ENCODE measurements at regions not wholly inside any gene's neighbourhood (a gene's known extent, or its start where the extent isn't known, plus 50 kb on each side); places are given as distances from the start of the nearest gene placed in this dataset.
"Not testable (repeated sequence)": the region's sequence is repeated elsewhere in the genome, so short reads cannot be mapped to it uniquely, and the experiment has no call there.

DNA sequence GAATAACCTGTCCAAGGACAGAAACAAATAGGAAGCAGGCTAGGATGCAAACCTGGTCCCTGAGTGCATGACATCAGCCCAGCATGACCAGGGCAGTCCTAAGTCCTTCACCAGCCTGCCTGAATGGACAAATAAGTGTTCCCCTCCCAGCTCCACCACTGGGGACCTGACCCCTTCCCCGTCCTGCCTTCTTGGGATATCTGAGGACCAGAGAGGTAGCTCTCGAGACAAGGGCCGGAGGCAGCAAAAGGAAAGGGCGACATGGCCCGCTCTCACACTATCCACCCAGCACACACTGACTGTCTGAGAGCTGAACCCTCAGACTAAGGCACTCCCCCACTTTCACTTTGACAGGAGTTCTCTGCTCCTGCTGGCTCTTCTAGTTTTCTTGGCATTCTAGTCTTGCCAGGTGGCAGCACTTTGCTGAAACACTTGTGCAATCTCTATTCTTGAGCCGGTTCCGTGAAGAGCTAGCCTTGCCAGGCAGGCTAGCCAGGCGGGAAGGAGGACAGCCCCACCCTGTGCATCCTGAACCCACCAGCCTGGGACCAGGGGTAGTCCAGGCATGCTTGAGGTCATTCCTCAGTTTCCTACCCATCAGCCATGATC is 251.1 kb upstream of the RAB4A start:
- DNase-seq, result peak; percentile 58

DNA sequence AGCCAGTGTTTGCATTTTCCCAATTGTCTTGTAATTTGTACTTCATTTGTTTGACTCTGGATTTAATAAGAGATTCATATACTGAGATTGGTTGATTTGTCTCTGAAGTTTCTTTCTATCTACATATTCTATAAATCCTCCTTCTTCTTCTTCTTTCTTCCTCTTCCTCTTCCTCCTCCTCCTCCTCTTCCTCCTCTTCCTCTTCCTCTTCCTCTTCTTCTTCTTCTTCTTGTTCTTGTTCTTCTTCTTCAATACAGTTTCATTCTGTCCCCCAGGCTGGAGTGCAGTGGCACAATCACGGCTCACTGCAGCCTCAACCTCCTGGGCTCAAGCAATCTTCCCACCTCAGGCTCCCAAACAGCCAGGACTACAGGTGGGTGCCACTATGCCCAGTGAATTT is 249.9 kb upstream of the RAB4A start:
- DNase-seq, result not testable (repeated sequence)

DNA sequence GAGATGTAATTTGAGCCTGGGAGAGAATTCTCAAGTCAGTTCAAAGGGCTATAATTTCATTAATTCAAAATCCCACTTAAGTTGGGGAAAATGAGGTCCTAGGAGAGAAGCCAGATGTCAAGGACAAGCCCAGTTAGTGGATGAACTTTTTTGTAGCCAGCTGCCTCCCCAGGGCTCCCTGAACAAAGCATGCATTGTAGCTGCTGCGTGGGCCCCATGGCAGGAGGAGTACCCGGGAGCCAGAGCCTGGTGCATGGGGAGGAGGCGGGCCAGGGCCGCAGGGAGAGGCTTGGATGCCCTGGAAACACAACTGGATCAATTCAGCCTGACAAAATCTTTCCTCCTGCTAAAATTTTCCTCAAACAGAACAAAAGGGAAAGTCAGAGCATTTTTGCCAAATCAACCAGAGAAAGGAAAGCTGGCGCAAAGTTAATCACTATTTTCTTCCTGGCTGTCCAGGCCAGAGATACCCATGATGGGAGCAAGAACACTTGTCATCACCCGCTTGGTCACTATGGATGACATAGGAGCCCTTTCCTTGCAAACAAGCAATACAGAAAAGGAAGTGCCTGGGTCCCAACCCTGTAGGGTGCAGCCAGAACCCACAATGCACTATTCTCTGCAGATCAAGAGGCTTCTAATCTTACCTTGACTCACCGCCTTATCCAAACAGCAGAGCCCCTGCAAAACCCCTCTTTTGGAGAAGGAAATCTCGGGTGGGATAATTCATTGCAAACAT is 248.1 kb upstream of the RAB4A start:
- DNase-seq, result no peak

GRCh38 chr1:229023651-229024300 is 247.1 kb upstream of the RAB4A start:
- DNase-seq, result no peak

GRCh38 chr1:229024528-229025130 is 246.3 kb upstream of the RAB4A start:
- peak; percentile 83 for DNase-seq

DNA sequence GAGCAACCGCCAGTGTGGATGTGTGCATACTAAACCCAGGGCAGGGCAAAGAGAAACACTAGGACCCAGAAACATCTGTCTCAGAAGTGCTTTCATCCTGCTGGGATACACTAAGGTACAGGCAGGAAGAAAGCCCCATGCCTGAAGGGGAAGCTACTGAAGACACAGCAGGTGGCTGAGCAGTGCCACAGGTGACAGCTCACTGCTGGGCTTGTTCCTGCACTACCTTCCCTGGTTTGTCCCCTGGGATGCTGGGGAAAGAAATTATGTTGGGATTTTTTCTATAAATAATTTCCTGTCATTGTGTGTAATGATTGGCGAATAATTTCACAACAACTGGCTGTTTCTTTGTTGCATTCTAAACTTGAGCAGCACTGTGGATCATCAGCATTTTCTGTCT is 245.3 kb upstream of the RAB4A start:
- peak; percentile 47 for DNase-seq

DNA sequence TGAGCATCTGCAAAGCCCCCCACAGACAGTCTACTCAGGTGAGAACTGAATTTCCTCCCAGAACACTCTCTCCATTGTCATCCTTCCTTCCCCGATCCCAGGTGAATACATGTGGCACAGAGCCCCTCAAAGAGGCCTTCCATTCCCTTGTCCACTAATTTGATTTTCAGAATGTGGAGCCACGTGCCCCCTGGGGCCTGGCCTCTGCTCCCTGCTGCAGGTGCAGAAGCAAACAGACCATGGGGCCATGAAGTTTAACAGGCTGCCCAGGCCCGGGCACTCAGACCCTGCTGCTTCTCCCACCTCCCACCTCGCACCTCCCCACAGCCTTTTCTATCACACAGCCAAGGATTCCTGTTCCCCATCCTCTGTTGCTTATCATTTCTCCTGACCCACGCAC is 243.8 kb upstream of the RAB4A start:
- DNase-seq, result no peak

- no peak for DNase-seq
Observed at GRCh38 chr1:229027622-229028182, 243.2 kb upstream of the RAB4A start.

GRCh38 chr1:229028544-229028943 is 242.4 kb upstream of the RAB4A start:
- no peak for DNase-seq

GRCh38 chr1:229028987-229029878 is 241.7 kb upstream of the RAB4A start:
- peak; percentile 7 for DNase-seq

DNA sequence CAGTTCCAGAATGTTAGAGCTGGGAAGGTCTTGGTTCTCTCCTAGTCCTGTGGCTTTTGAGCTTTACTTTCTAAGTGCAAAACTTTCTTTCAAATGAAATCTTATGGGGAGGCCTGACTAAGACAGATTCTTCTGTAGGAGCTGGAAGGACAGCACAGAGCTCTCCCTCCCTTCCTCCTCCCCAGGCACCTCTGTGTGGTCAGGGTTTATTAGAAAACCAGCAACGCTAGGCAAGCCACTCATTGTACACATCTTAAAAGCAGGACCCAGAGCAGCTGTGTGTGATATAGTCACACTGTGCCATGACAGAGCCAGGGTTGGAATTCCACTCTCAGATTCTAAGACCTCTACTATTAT is 241.1 kb upstream of the RAB4A start:
- DNase-seq, result no peak

GRCh38 chr1:229030630-229031029 is 240.3 kb upstream of the RAB4A start:
- DNase-seq, result peak; percentile 6

DNA sequence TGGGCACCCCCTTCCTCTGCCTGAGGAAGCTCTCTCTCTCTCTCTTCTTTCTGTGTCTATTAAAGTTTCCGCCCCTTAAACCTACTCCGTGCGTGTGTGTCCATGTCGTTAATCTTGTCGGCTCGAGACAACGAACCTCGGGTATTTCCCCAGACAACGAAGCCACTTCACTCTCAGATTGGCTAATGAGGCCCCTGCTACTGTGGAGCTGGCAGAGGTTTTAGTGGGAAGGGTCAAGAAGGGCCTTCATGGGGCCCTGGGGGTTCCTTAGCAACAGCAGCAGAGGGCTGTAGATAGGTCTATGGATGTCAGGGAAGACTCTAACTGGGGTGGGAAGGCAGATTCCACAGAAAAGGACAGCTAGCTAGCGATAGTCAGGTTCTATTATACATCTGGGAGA is 239.8 kb upstream of the RAB4A start:
- DNase-seq, result no peak

- DNase-seq, result no peak
Observed at GRCh38 chr1:229031481-229032341, 239.2 kb upstream of the RAB4A start.

GRCh38 chr1:229032375-229032774 is 238.5 kb upstream of the RAB4A start:
- DNase-seq, result no peak

DNA sequence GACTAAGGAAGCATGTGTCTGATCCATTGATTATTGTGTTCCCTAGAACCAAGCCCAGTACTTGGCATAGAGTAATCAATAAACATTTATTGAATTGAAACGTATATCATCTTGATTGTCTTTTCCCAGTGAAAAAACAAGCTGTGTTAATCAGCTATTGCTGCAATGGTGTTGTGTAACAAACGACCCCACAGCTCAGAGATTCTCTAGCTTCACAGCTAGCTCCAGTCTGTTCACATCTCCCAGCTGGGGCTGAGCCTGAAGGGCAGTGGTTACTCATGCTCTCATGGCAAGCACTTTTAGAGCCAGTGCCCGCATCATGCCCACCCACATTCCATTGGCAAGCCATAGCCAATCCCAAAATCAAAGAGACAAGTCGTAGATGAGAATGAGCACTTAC is 237.4 kb upstream of the RAB4A start:
- no peak for DNase-seq

DNA sequence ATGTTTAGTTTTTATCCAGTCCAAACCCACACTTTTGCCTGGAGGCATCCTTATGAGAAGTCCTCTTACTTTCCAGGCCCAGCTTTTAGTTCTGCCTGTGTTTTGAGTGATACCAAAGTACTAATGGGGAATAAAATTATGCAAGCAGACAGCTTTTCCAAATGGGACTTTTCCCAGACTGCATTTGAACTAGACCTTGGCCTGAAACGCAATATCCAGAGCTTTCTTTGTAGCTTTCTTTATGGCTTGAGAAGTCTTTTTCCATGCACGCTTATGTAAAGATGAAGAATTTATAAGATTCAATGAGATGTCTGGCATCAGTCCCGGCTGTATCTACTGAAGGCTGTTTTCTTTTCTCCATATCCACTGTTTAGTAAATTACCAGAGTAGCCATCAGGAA is 236.6 kb upstream of the RAB4A start:
- DNase-seq, result no peak

DNA sequence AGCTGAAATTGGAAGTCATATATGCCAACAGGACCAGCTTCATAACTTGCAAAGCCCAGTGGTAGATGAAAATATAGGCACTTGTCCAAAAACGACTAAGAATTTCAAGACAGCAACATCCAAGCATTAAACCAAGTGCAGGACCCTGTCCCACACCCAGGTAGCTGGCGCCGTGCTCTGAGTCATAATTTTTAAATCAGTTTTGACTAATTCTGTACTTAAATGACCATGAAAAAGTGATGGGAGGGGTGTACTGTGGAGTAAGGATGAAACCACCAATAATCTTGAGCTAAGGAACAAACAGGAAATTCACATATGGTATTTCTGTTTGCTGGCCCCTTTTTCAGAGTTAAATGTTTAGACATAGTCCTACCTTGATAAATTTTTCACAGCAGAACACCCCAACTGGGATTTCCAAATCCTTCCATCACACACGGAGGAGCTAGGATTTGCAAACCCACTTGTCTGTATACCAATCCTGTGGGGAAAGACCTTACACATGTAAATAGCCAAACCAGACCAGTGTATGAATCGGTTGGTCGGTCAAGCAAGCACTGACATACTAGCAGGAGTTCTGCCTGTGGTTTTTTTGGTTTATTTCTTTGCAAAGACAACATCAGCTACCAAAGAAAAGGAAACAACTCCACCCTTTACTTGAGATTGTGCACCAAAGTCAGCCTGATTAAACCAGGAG is 235.7 kb upstream of the RAB4A start:
- no peak for DNase-seq

DNA sequence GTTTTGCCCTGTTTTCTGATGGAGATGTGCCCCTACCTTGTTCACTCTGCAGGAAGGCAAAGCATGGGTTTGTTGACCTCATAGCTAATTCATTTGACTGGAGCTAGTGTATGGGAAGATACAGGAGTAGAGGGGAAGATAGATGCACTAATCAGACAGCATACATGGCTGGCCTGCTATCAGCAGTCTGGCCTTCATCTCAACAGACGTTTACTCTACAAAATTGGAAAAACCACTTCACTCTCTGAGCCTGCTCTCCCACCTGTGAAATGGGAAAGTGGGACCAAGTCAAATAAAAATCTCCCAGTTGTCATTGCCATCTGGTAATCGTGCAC is 235.2 kb upstream of the RAB4A start:
- DNase-seq, result no peak

DNA sequence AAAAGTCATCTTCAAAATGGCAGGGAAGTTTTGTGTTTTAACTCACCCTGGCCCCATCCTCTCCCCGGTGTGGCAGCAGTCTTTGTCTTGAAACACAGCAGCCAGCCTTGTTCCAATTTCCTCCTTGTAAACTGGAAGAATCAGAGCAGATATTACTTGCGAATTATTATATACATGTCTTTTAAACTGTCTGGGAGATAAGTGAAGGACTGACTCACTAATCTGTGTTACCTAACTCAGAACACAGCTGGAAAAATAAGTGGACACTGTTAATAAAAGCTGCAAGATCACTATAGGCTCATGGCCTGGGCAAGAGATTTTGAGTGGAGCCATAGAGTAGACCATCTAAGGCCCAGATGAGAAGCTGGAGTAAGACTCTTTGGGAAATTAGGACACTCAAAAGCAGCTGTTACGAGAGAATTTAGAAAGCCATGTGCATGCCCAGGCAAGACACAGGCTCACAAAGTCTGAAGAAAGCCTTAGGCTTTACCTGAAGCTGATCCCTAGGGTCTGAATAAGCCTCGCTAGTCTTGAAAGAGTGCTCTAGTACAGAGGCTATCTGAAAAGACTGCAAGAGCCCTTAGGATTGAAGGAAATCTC is 233.0 kb upstream of the RAB4A start:
- DNase-seq, result no peak
